ENCODE measurements at regions not wholly inside any gene's neighbourhood (a gene's known extent, or its start where the extent isn't known, plus 50 kb on each side); places are given as distances from the start of the nearest gene placed in this dataset.

- no peak for DNase-seq
These were observed 150.2 kb upstream of the PLEKHG7 start for GRCh38 chr12:92552412-92553108.

GRCh38 chr12:92551853-92552397 is 150.9 kb upstream of the PLEKHG7 start:
- no peak for DNase-seq

- no peak for DNase-seq
These were observed 151.6 kb upstream of the PLEKHG7 start for GRCh38 chr12:92551210-92551609.

- no peak for DNase-seq
These were observed 152.1 kb upstream of the PLEKHG7 start for GRCh38 chr12:92550661-92551060.

- DNase-seq: no peak
These were observed 152.5 kb upstream of the PLEKHG7 start for GRCh38 chr12:92550254-92550653.

- DNase-seq: no peak
These were observed 153.3 kb upstream of the PLEKHG7 start for GRCh38 chr12:92549516-92549915.

GRCh38 chr12:92547906-92548305 is 154.9 kb upstream of the PLEKHG7 start:
- DNase-seq: no peak

GRCh38 chr12:92547420-92547819 is 155.4 kb upstream of the PLEKHG7 start:
- no peak for DNase-seq

GRCh38 chr12:92546635-92547348 is 156.0 kb upstream of the PLEKHG7 start:
- no peak for DNase-seq

- no peak for DNase-seq
These were observed 156.5 kb upstream of the PLEKHG7 start for GRCh38 chr12:92546259-92546634.

GRCh38 chr12:92544322-92544721 is 158.5 kb upstream of the PLEKHG7 start:
- DNase-seq: no peak

GRCh38 chr12:92543840-92544239 is 158.9 kb upstream of the PLEKHG7 start:
- DNase-seq: no peak

- no peak for DNase-seq
These were observed 159.4 kb upstream of the PLEKHG7 start for GRCh38 chr12:92543359-92543758.

- DNase-seq: no peak
These were observed 161.1 kb upstream of the PLEKHG7 start for GRCh38 chr12:92541731-92542130.

GRCh38 chr12:92540782-92541423 is 161.9 kb upstream of the PLEKHG7 start:
- DNase-seq: no peak

GRCh38 chr12:92539976-92540781 is 162.6 kb upstream of the PLEKHG7 start:
- DNase-seq: no peak

- no peak for DNase-seq
These were observed 163.6 kb upstream of the PLEKHG7 start for GRCh38 chr12:92539110-92539749.

GRCh38 chr12:92537290-92537960 is 165.4 kb upstream of the PLEKHG7 start:
- DNase-seq: no peak

- DNase-seq: no peak
These were observed 166.8 kb upstream of the PLEKHG7 start for GRCh38 chr12:92535961-92536360.

GRCh38 chr12:92533280-92533890 is 169.4 kb upstream of the PLEKHG7 start:
- DNase-seq: no peak

- DNase-seq: no peak
These were observed 172.1 kb upstream of the PLEKHG7 start for GRCh38 chr12:92530706-92531105.
